ENCODE measurements at regions not wholly inside any gene's neighbourhood (a gene's known extent, or its start where the extent isn't known, plus 50 kb on each side); places are given as distances from the start of the nearest gene placed in this dataset.
"Not testable (repeated sequence)": the region's sequence is repeated elsewhere in the genome, so short reads cannot be mapped to it uniquely, and the experiment has no call there.

DNA sequence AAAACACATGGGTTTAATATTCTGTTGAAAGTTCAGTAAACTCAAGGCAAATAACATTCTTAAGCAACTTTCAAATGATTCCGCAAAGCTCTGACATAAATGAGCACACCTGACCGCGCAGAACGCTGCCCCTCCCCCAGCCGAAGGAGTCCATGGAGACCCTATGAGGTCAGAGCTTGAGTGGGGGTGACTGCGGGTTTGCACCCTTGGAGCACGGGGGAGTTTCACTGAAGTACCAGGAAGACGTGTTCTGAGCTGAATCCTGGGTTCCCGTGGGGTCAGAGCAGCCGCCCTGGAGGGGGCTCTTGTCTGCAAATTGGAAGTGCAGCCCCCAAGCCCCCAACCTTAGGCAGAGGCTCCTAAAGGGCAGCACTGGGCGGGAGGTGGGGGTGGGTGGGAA is 324.1 kb upstream of the SFSWAP start:
- no peak overlapping the region for H3K4me3 ChIP-seq
- H3K27ac ChIP-seq: no peak overlapping the region
- WGBS, 2 donors: 63 to 68% methylated on average over 11 of the region's 11 CpGs
- no peak for TF ChIP-seq CTCF (IDR thresholded peaks at IDR 0.05)
- H3K4me1 ChIP-seq: no peaks in the 10 kb centered on the region
- no peaks in the 10 kb centered on the region for H3K9me3 ChIP-seq
- DNase-seq: no peak
- intact Hi-C loops (cut with DNase I): no loop called here
- peaks cover 0 to 64% (median 43%) of the 10 kb centered on the region in 7 donors for H3K27me3 ChIP-seq
- no peak for ATAC-seq
- no peaks in the 10 kb centered on the region for H3K36me3 ChIP-seq

DNA sequence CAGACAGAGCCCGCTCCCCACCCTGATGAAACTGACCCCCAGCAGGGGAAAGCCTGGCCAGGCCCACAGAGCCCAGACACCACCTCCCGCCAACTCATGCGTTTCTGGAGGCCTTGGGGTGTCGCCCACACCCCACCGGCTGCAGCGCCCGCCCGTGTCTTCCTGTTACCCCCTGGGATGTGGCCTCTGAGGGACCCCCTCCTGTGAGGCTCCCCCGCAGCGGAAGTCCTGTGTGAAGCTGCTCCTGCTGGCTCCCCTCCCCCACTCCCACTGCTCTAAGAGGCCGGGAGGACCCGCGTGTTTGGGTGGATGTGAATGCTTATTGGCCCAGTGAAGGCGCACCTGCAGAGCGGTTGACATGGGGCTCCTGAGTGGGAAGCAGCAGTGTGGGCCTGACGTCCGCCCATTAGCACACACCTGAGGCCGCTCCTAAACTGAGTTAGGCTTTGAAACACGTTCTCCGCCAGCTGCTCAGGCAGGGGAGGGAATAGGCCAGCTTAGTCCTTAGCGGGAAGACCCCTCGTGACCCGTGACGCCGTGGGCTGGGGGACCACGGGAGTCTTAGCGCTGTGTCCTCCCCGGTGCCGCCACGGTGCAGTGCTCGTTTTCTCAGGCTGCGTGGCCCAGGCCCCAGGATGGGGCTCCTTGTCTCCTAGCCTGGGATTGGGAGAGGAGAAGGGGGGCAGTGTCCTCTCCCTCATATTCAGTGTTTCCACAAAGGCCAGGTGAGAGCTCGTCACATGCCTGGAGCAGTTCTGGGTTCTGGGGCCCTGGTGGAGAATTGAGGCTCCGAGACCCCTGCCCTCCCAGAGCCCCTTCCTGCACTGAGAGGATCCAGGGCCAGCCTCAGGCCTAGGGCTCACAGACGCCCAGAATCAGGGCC is 323.4 kb upstream of the SFSWAP start:
- H3K4me3 ChIP-seq: no peak overlapping the region
- H3K9me3 ChIP-seq: no peaks in the 10 kb centered on the region
- no peak for ATAC-seq
- WGBS, 2 donors: 67% methylated on average over 33 to 35 of the region's 35 CpGs
- TF ChIP-seq CTCF (IDR thresholded peaks at IDR 0.05): no peak
- DNase-seq: no peak
- H3K27me3 ChIP-seq: peaks cover 0 to 60% (median 40%) of the 10 kb centered on the region in 7 donors
- no peak overlapping the region for H3K27ac ChIP-seq
- H3K4me1 ChIP-seq: no peaks in the 10 kb centered on the region
- H3K36me3 ChIP-seq: no peaks in the 10 kb centered on the region
- intact Hi-C loops (cut with DNase I): no loop called here

- 56 to 57% methylated on average over 8 of the region's 10 CpGs for WGBS, 2 donors
- H3K4me1 ChIP-seq; H3K9me3 ChIP-seq; H3K4me3 ChIP-seq; ATAC-seq; intact Hi-C loops (cut with DNase I); H3K36me3 ChIP-seq; DNase-seq; H3K27ac ChIP-seq: not testable (repeated sequence)
- peaks cover 0 to 57% (median 40%) of the 10 kb centered on the region in 7 donors for H3K27me3 ChIP-seq
These were observed 322.5 kb upstream of the SFSWAP start for GRCh38 chr12:131388164-131389053.

GRCh38 chr12:131389054-131390013 is 321.6 kb upstream of the SFSWAP start:
- Histone ChIP-seq H3K4me1 (no peaks in the 10 kb centered on the region), H3K4me3 (no peak overlapping the region), H3K27me3 (peaks cover 0 to 47% (median 32%) of the 10 kb centered on the region in 7 donors), H3K27ac (no peak overlapping the region), H3K9me3 (no peaks in the 10 kb centered on the region), H3K36me3 (no peaks in the 10 kb centered on the region)
- intact Hi-C loops (cut with DNase I): no loop called here
- 76 to 81% methylated on average over 11 of the region's 11 CpGs for WGBS, 2 donors
- ATAC-seq (no peak), DNase-seq (no peak)
- no peak for TF ChIP-seq CTCF (IDR thresholded peaks at IDR 0.05)
